Right hindlimb (tissue), 1 donor: ENCODE measurements at regions not wholly inside any gene's neighbourhood (a gene's known extent, or its start where the extent isn't known, plus 50 kb on each side); places are given as distances from the start of the nearest gene placed in this dataset.

Source experiments
- DNase-seq: peaks from one replicate; pipeline ENCODE4 v3.0.0-alpha.2; 2018

GRCh38 chr1:184919892-184920291 lies 54.4 kb downstream of the NIBAN1 start:
- no peak for DNase-seq

GRCh38 chr1:184915463-184916090 lies 58.7 kb downstream of the NIBAN1 start:
- DNase-seq: no peak

- DNase-seq: no peak
Observed at GRCh38 chr1:184914149-184914548, 60.2 kb downstream of the NIBAN1 start.

DNA sequence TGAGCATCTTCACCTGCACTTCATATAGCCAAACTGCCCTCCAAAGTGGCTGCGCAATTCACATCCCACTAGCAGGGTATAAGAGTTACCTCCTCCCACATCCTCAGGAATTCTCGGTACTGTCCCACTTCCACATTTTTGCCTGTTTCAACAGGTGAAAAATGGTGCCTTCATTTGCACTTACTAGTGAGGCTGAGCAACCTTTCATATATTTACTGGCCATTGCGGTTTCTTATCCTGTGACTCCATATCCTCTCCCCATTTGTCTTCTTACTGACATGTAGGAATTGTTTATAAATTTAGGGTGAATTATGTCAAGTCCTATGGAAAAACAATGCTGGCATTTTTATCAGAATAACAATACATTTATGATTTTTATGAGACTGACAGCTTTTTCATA lies 61.9 kb downstream of the NIBAN1 start:
- no peak for DNase-seq

- DNase-seq: no peak
Observed at GRCh38 chr1:184911830-184912229, 62.5 kb downstream of the NIBAN1 start.

- DNase-seq: no peak
Observed at GRCh38 chr1:184911103-184911745, 63.1 kb downstream of the NIBAN1 start.

DNA sequence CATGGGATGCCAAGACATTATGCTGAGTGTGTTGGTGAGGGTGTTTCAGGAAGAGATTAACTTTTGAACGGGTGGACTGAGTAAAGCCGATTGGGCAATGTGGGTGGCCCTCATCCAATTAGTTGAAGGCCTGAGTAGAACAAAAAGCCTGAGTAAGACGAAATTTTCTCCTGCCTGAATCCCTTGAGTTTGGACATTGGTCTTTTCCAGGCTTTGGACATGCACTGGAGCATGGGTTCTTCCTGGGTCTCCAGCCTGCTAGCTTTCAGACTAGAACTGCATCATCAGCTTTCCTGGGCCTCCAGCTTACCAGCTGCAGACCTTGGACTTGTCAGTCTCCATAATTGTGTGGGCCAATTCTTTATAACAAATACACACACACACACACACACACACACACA lies 63.6 kb downstream of the NIBAN1 start:
- no peak for DNase-seq

DNA sequence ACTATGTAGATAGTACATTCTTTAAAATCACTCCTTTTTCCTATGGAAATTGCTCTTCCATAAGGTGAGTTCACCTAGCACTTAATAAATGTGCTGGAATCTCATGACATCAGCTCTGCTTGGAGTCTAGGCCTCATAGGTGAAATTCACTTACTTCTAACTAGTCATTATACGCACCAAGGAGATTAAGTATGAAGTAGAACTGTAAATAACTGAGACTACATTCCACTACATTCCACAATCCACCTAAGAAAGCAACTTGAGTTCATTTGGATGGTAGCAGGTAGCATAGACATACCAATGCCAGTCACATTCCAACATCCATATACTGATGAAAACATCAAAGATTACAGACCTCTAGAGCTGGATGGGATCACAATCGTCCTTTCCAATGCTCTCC lies 64.3 kb downstream of the NIBAN1 start:
- DNase-seq: no peak

GRCh38 chr1:184909019-184909418 lies 65.3 kb downstream of the NIBAN1 start:
- DNase-seq: no peak

DNA sequence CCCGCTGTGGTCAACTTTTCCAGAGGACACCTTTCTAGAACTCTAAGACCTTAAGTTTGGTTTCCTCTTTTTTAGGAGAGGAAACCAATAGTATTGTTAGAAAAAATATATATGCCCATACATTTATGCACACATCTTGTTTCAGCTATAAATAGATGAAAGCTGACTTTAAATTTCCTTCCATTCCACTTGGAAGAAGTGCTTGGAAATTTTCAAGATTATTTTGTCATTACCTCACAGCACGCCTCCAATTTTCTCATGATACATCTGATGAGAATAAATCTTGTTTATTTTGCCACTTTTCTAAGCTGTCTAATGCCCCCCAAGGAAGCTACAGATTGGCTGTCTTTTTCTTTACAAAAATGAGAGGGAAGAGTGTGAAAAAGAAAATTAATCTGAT lies 65.8 kb downstream of the NIBAN1 start:
- no peak for DNase-seq

- DNase-seq: no peak
Observed at GRCh38 chr1:184907500-184907899, 66.8 kb downstream of the NIBAN1 start.

- DNase-seq: no peak
Observed at GRCh38 chr1:184906761-184907160, 67.5 kb downstream of the NIBAN1 start.

- no peak for DNase-seq
Observed at GRCh38 chr1:184905601-184906322, 68.5 kb downstream of the NIBAN1 start.

- DNase-seq: no peak
Observed at GRCh38 chr1:184903111-184903692, 71.1 kb downstream of the NIBAN1 start.

- no peak for DNase-seq
Observed at GRCh38 chr1:184900507-184900906, 73.8 kb downstream of the NIBAN1 start.

DNA sequence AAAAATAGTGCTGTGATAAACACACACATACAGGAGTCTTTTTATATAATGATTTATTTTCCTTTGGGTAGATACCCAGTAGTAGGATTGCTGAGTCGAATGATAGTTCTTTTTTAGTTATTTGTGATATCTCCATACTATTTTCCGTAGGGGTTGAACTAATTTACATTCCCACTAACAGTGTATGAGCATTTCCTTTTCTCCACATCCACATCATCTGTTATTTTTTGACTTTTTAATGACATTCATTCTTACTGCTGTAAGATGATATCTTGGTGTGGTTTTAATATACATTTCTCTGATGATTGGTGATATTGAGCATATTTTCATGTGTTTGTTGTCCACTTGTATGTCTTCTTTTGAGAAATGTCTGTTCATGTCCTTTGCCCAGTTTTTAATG lies 78.3 kb downstream of the NIBAN1 start:
- DNase-seq: no peak

DNA sequence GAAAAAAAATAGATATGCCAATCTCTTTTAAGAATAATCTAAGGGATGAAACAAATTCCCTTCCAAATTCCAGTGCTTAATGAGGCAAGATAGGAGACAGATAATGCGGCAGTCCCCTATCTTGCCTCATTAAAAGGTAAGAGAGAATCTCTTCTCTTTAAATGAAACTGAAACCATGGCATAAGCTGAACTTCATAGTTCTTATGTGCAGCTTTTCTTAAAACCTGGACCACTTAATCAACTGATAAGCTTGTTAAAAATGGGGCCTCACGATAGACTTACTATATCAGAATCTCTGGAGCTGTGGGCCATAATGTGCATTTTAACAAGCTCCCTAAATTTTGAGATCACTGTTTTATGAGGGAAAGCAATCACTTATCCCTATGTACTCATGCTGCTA lies 79.2 kb downstream of the NIBAN1 start:
- no peak for DNase-seq

GRCh38 chr1:184893695-184894094 lies 80.6 kb downstream of the NIBAN1 start:
- DNase-seq: no peak

GRCh38 chr1:184892116-184892515 lies 82.2 kb downstream of the NIBAN1 start:
- DNase-seq: no peak

DNA sequence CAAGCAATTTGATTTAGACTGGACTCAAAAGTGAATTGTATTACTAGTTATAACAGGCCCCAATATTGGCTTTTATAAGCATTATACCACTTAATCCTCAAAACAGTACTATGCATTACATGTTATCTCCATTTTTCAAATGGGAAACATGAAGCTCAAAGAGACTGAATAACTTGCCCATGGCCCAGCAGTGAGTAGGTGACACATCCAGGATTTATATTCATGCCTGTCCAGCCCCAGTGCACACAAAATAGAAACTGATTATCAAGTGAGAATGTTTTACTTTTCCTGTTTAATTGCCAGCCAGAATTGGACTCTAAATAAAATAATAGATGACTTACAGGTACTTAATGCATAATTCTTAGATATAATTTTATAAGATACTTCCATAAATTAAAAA lies 82.9 kb downstream of the NIBAN1 start:
- no peak for DNase-seq

DNA sequence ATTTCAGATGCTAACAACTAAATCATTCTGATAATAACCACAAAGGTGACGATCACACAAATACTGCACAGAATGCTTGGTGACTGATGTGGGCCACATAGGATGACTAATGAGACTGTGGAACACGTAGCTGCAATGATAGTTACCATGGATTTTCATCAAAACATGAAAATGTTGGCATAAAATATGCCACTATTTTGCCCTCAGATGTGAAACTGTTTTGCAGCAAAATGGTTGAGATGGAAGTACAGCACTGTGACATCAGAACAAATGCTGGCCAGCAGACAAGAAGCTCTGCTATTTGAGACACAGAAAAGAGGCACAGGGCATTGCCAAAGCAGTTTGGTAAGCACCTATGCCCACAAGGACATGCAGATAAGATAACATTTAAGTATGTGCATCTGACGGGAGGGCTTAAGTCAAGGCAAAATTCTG lies 83.8 kb downstream of the NIBAN1 start:
- no peak for DNase-seq

- DNase-seq: no peak
Observed at GRCh38 chr1:184889902-184890301, 84.4 kb downstream of the NIBAN1 start.

GRCh38 chr1:184889166-184889565 lies 85.1 kb downstream of the NIBAN1 start:
- DNase-seq: no peak

- DNase-seq: no peak
Observed at GRCh38 chr1:184888505-184888904, 85.8 kb downstream of the NIBAN1 start.
